Uterus (tissue), 2 donors: ENCODE measurements at regions not wholly inside any gene's neighbourhood (a gene's known extent, or its start where the extent isn't known, plus 50 kb on each side); places are given as distances from the start of the nearest gene placed in this dataset.

ENCODE experiments used
- CTCF ChIP-seq, 4 experiments: fragments of 200-600 bp in 2 of 4; fragments of 450-650 bp in 2 of 4; sonication (generic) in 2 of 4; IDR thresholded peaks; one replicate each; pipeline ENCODE4 v1.5.1; 2016 to 2019; ENCODE audit warnings: antibody characterized with exemption in 4 of 4, mild to moderate bottlenecking in 2 of 4, moderate library complexity in 1 of 4
- POLR2A ChIP-seq, 2 donors: fragments of 450-650 bp; IDR thresholded peaks; one replicate each; pipeline ENCODE4 v1.6.1; 2016; ENCODE audit warnings: antibody characterized with exemption in 2 of 2, mild to moderate bottlenecking in 1 of 2, moderate library complexity in 1 of 2

DNA sequence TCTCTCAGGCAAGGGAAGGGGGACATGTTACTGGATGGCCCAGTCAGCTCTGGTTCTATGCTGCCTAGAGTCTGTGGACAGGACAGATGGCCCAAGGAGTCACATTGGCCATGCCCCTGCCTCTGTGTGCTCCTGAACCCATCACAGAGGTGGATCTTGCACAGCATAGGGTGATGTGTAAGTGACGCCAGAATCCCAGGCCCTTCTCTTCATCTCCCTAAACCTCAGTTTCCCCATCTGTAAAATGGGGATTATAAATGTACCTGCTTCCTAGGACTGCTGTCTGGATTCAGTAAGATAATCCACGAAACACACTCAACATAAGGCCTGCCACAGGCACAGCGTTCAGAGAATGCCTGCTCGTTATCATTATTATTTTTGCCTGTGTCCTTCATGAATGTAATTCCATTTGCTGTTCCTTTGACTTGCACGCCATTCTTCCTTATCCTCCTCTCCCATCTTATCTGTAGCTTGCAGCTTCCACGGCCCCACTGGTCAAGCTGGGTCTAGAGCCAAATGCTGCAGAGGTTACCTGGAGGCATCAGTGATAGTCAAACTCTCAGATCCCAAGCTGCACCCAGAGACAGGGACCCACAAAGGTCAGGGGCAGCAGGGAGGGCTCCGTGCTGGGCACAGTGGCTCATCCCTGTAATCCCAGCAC, 207.0 kb downstream of the MN1 start:
- TF ChIP-seq CTCF (IDR thresholded peaks at IDR 0.05) (no peak), POLR2A (IDR thresholded peaks at IDR 0.05) (no peak)
